ENCODE measurements at regions not wholly inside any gene's neighbourhood (a gene's known extent, or its start where the extent isn't known, plus 50 kb on each side); places are given as distances from the start of the nearest gene placed in this dataset.
"Not testable (repeated sequence)": the region's sequence is repeated elsewhere in the genome, so short reads cannot be mapped to it uniquely, and the experiment has no call there.

- no peak for DNase-seq (ENCODE audit: low spot score)
Observed at GRCh38 chr14:53286301-53286700, 133.2 kb upstream of the DDHD1 start.

GRCh38 chr14:53285821-53286220, 132.7 kb upstream of the DDHD1 start:
- DNase-seq (ENCODE audit: low spot score) = no peak

- no peak for DNase-seq (ENCODE audit: low spot score)
Observed at GRCh38 chr14:53285064-53285463, 131.9 kb upstream of the DDHD1 start.

GRCh38 chr14:53278602-53279506, 125.7 kb upstream of the DDHD1 start:
- DNase-seq (ENCODE audit: low spot score) = no peak

GRCh38 chr14:53273671-53274072, 120.5 kb upstream of the DDHD1 start:
- DNase-seq (ENCODE audit: low spot score) = no peak

- DNase-seq (ENCODE audit: low spot score) = no peak
Observed at GRCh38 chr14:53265025-53265424, 111.9 kb upstream of the DDHD1 start.

GRCh38 chr14:53260928-53261327, 107.8 kb upstream of the DDHD1 start:
- DNase-seq (ENCODE audit: low spot score) = no peak

GRCh38 chr14:53260286-53260685, 107.2 kb upstream of the DDHD1 start:
- no peak for DNase-seq (ENCODE audit: low spot score)

- no peak for DNase-seq (ENCODE audit: low spot score)
Observed at GRCh38 chr14:53252141-53252540, 99.0 kb upstream of the DDHD1 start.

- DNase-seq (ENCODE audit: low spot score) = no peak
Observed at GRCh38 chr14:53249059-53249458, 95.9 kb upstream of the DDHD1 start.

GRCh38 chr14:53247596-53248370, 94.7 kb upstream of the DDHD1 start:
- no peak for DNase-seq (ENCODE audit: low spot score)

- DNase-seq (ENCODE audit: low spot score) = not testable (repeated sequence)
Observed at GRCh38 chr14:53242898-53243297, 89.8 kb upstream of the DDHD1 start.

GRCh38 chr14:53237488-53237887, 84.4 kb upstream of the DDHD1 start:
- DNase-seq (ENCODE audit: low spot score) = no peak

- no peak for DNase-seq (ENCODE audit: low spot score)
Observed at GRCh38 chr14:53236708-53237107, 83.6 kb upstream of the DDHD1 start.

GRCh38 chr14:53231171-53231570, 78.0 kb upstream of the DDHD1 start:
- no peak for DNase-seq (ENCODE audit: low spot score)

- DNase-seq (ENCODE audit: low spot score) = no peak
Observed at GRCh38 chr14:53228966-53229365, 75.8 kb upstream of the DDHD1 start.

GRCh38 chr14:53227154-53227718, 74.1 kb upstream of the DDHD1 start:
- no peak for DNase-seq (ENCODE audit: low spot score)

- no peak for DNase-seq (ENCODE audit: low spot score)
Observed at GRCh38 chr14:53226553-53226952, 73.4 kb upstream of the DDHD1 start.

GRCh38 chr14:53220914-53221313, 67.8 kb upstream of the DDHD1 start:
- no peak for DNase-seq (ENCODE audit: low spot score)

- no peak for DNase-seq (ENCODE audit: low spot score)
Observed at GRCh38 chr14:53218161-53218560, 65.0 kb upstream of the DDHD1 start.

- peak; percentile 50 for DNase-seq (ENCODE audit: low spot score)
Observed at GRCh38 chr14:53217316-53217994, 64.3 kb upstream of the DDHD1 start.

- DNase-seq (ENCODE audit: low spot score) = not testable (repeated sequence)
Observed at GRCh38 chr14:53216955-53217315, 63.8 kb upstream of the DDHD1 start.

Measured in mucosa of gallbladder (tissue), 1 donor.